ENCODE measurements at regions not wholly inside any gene's neighbourhood (a gene's known extent, or its start where the extent isn't known, plus 50 kb on each side); places are given as distances from the start of the nearest gene placed in this dataset.

DNA sequence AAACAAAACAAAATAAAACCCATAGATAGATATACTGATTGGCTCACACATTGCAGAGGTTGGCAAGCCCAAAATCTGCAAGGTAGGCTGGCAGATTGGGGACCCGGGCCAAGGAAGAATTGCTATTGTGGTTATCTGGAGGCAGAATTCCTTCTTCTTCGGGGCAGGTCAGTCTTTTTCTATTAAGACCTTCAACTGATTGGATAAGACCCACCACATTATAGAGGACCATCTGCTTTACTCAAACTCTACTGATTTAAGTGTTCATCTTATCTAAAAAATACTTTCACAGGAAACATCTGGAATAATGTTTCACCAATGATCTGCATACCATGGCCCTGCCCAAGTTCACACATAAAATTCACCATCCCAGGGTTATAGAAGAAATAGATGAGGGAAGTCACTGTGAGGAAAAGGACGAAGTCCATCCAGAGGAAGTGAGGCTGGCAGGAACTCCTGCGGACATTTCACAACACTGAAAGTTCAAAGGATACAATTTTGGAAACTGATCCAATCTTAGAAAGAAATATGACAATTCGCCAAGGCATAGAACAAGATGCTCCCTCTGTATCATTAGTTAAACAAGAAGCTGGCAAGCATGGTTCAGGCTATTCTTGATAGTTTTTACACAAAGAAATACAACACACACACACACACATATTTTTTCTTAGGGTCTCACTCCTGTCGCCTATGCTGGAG is 127.6 kb upstream of the MED13L start:
- no peak for DNase-seq

DNA sequence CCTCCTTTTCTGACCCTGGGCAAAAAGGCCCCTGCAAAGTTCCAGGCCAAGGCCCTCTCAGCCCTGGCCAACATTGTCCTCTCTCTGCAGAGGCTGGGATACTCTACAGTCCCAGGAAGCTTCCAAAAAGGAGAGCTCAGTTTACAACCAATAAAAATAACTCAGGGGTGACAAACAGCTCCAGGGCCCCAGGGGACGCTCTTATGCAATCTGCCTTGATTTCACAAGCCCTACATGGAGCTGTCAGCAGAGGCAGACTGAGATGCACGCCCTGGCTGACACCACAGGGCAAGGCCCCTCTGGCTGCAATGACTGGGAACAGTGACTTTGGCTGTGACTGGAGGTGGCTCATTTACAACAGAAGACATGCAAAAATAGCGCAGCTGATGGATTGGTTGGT is 129.0 kb upstream of the MED13L start:
- DNase-seq = peak; percentile 86

DNA sequence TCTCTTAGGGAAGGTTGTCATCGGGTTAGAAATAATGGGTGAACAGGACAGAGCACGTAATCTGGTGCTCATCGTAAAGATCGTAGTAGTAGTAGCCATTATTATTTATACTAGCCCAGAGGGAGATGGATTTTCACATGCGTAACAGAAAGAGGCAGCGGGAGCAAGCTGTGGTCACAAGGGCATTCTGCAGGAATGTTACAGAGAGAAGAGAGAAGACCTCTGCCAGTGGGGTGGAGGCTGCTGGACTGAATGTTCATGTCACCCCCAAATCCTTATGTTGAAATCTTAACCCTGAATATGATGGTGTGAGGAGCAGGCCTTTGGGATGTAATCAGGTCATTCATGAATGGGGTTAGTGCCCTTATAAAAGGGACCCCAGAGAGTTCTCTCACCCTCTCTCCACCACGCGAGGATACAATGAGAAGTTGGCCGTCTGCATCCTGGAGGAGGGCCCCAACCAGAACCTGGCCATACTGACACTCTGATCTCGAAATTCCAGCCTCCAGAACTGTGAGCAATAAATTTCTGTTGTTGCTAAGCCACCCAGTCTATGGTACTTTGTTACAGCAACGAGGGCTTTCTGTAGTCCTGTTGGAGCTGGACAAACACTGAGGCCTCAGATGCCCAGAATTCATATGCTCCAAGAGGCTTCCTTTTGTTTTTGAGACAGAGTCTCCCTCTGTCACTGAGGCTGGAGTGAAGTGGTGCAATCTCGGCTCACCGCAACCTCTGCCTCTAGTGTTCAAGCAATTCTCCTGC is 131.2 kb upstream of the MED13L start:
- no peak for DNase-seq

DNA sequence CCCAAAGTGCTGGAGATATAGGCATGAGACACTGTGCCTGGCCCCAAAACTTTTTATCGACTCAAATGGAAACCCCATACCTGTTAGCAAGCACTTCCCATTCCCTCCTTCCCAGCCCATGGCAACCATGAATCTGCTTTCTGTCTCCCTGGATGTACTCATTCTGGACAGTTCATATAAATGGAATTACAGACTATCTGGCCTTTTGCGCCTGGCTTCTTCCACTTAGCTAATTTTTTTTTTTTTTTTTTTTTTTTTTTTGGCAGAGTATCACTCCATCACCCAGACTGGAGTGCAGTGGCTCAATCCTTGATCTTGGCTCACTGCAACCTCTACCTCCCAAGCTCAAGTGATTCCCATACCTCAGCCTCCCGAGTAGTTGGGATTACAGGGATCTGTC is 134.5 kb upstream of the MED13L start:
- no peak for DNase-seq

DNA sequence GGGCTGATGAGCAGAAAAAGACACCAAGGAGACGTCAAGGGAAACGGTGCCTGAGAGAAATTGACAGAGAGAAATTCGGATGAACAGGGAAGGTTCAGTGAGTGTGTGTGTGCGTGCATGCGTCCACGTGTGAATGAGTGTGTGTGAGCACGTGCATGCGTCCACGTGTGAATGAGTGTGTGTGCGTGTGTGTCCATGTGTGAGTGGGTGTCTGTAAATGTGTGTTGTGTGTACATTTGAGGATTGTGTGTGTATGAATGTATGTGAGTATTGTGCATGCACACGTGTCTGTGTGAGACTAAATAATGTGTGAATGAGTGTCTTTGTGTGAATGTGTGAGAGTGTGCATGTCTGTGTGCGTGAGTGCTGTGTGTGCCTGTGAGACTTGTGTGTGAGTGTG is 137.4 kb upstream of the MED13L start:
- DNase-seq = no peak

DNA sequence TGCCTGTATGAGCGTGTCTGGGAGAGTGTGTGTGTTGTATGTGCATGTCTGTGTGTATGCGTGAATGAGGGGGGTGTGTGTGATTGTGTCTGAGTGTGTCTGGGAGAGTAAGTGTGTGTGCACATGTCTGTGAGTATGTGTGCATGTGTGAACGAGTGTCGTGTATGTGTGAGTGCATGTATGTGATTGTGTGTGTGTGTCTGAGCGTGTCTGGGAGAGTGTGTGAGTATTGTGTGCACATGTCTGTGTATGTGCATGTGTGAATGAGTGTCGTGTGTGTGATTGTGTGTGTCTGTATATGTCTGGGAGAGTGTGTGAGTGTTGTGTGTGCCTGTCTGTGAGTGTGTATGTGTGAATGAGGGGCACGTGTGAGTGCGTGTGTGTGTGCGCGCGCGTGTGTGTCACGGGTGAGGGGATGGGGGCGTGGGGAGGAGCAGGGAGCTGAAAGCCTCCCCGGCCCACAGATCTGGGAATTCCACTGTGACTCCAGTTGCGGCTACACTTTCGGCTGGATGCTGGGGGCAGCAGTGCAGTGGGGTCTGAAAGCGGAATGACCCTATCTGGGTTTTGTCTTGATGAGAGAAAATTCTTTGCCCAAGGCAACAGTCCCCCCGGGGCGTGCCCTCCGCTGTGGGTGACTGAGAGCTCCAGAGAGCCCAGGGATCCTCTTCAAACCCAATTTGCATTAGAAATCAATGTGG is 138.1 kb upstream of the MED13L start:
- DNase-seq = no peak

DNA sequence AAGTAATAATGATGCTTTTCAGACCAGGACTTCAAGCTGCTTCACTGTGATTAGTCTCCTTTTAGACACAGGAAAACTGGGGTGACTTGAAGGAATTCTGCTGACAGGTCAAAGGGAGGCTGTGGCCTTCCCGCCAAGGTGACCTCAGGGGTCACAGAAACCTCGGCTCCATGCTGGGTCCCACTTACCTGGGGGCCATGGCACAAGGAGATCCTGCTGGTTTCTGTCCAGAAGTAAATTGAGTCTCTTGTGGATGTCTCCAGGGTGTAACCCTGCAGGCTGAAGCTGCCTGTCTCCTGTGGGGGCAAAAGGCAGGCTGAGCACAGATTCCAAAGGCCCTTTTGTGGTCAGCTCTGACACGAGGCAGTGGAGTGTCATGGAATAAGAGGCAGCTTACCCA is 138.7 kb upstream of the MED13L start:
- DNase-seq = no peak

DNA sequence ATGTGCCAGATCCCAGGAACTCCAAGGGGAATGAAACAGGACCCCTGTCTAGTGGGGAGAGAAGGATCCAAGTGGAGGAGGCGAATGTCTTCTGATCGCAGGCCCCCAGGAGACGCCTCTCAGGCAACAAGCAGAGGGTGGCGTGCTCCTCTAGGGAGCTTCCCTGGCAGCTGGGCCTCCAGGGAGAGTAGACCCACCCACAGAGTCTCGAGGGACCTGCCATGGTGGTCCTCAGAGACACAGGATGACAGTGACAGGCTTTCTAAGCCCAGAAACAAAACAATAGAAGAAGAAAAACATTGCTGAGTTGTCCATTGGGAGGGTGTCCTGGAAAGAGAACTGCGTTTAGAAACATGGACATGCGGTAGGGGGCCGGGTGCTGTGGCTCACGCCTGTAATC is 140.6 kb upstream of the MAP1LC3B2 start:
- no peak for DNase-seq

DNA sequence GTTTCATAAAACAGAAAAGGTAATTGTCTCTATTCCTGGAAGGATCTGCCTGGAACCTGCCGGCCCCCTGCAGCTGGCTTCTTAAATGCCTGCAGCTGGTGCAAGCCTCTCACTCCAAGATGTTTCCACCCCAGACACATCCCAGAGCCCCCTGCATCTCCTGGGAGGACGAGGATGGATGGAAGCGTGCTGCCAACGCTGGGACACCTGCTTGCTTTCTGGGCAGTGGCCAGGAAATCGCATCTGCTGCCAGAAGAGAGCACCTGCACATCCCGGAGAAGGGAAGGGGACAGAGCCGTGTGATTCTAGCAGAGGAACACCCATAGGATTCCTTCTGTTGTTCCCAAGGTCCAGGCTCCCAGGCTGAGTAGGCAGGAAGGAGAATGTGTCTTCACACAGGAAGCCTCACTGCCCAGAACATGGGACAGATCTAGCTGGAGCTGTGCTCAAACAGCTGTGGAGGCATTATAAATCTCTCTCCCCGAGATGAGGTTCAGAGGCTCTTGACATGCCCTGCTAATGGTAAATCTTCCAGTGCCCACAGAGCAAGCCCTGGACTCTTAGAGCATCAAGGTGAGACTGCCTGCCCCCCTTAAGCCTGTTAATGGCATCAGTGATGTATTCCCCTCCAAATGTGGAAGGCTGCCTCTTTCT is 138.8 kb upstream of the MAP1LC3B2 start:
- DNase-seq = no peak

DNA sequence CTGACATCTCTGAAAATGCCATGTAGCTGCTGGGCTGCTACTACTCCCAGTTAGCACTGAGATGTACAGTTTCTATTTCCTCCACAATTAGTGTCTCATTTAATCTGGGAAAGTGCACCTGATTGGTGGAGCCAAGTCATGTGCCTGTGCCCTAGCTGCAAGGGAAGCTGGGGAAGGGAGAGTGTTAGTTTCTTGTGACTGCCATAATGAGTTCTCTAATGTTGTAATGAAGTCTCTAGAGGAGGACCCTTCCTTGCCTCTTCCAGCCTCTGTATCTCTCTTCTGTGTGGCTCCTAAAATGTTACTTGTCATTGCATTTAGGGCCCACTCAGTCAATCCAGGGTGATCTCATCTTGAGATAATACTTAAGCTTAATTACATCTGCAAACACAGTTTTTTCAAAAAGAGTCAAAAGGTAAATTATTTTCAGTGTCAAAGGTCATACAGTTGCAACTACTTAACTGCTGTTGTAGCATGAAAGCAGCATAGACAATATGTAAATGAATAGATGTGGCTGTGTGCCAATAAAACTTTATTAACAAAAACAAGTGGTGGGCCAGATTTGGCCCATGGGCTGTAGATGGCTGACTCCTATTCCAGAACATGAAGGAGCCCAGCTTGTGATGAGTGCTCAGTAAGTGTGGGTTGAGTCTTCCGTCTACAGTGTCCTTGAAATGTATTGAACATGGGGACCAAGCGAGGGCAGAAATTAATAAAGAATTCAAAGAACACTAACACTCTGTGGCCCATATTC is 137.2 kb upstream of the MAP1LC3B2 start:
- DNase-seq = no peak

DNA sequence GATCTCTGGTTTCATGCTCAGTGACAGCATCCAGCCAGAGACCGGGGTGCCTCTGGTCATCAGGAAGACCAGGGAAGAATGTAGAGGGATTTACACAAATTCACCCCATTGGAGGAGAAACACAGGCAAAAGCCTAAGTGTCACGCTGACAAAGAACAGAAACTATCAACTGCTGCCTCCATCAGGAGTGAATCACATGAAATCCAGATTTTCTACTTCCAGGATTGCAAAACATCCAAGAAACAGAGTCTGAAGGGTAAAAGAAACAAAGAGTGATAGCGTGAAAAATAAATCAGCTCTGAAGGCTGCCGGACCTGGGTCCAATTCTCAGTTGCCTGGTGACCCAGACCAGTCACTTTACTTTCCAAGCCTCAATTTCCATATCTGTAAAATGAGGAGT is 136.1 kb upstream of the MAP1LC3B2 start:
- no peak for DNase-seq

DNA sequence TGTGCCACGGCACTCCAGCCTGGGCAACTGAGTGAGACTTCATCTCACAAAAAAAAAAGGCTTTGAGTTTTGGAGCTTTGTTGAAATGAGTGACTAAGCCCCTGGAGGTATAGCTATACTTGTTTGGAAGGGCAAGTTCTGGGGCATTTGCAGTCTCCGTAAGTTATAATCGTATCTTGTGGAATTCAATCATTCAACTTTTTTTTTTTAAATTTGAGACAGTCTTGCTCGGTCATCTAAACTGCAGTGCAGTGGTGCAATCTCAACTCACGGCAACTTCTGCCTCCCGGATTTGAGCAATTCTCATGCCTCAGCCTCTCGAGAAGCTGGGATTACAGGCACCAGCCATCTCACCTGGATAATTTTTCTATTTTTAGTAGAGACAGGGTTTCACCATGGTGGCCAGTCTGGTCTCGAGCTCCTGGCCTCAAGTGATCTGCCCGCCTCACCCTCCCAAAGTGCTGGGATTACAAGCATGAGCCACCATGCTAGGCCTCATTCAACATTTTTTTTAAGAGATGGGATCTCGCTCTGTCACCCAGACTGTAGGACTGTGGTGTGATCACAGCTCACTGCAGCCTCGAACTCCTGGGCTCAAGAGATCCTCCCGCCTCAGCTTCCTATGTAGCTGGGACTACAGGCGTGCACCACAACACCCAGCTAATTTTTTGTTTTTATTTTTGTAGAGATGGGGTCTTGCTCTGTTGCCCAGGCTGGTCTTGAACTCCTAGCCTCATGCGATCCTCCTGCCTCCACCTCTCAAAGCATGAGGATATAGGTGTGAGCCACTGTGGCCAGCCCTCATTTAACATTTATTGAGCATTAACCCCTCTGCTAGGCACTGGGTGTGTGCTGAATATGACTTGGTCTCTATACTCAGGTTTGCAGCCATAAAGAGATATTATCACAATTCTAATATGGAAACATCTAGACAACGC is 133.7 kb upstream of the MAP1LC3B2 start:
- DNase-seq = no peak

DNA sequence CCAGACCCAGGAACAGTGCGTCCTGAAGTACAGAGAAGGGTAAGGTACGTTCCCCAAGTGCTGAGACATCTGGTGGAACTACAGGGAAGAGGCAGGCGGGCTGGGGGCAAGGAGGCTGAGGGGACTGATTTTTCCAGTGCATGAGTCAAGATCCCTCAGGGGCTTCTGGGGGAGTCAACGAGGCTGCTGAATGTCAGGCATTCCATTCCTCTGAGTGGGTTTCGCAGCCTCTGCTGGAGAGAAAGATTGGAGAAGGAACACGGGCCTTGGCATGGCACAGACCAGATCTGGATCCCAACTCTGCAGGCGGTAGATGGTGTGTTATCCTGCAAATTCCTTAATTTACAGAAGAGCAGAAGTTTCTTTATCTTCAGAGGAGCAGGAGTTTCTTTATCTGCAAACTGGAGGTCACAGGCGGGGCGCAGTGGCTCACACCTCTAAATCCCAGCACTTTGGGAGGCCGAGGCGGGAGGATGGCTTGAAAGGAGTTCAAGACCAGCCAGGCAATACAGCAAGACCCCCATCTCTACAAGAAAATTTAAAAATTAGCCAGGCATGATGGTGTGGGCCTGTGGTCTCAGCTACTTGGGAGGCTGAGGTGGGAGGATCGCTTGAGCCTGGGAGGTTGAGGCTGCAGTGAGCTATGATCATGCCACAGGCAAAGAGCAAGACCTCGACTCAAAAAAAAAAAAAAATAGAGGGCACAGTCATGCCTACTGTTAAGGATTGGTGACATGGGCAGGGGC is 132.6 kb upstream of the MAP1LC3B2 start:
- DNase-seq = peak; percentile 94

DNA sequence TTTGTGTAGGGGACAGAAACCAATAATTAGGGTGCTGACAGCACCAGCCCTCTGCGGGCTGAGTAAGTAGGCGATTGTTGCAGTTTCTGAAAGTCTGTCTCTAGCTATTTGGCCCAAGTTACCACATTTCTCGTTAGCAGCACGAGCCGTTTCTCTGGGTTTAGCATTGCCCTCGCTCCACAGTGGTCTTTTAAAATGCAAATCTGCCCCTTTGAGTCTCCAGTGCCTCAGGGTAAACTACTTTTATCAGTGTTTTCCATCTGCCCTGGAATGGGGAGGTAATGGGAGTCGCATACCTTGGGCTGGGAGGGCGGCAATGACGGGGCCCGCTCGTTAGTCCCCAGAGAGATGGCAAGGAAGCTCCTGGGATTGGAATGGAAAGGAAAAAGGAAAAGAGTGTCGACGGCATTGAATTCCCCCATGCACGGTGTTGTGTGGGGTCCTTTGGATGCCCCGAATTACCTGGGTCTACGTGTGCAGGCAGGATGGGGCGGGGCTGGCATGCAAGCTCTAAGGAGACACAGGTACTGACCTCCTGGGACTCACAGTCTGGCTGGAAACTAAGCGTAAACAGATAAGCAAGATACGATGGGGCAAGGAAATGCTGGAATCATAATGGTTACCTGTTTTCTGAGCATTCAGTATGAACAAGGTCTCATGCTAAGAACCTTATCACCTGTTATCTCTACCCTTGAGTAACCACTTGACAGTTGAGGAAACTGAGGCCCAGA is 131.8 kb upstream of the MAP1LC3B2 start:
- DNase-seq = peak; percentile 41

DNA sequence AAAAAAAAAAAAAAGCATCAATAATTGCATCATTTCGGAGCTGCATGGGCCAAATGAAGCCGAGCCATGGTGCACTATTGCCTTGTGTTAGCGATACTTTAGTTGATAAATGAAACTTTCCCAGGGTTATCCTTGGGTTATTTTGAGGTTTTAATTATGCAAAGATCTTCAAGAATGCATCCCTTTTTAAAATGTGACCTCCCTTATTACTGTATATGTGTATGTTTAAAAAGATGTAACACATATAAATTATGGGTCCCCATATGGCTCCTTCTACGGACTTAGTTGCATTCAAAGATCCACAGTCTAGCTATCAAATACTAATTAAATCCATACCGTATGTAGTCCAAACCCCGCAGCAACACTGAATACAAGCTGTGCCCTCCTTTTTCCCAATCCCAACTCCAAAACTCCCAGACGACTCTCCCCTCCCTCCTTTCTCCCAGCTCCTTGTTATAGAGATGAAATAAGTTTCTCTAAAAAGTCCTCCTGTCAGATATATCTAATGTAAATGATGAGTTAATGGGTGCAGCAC is 129.3 kb upstream of the MAP1LC3B2 start:
- no peak for DNase-seq

DNA sequence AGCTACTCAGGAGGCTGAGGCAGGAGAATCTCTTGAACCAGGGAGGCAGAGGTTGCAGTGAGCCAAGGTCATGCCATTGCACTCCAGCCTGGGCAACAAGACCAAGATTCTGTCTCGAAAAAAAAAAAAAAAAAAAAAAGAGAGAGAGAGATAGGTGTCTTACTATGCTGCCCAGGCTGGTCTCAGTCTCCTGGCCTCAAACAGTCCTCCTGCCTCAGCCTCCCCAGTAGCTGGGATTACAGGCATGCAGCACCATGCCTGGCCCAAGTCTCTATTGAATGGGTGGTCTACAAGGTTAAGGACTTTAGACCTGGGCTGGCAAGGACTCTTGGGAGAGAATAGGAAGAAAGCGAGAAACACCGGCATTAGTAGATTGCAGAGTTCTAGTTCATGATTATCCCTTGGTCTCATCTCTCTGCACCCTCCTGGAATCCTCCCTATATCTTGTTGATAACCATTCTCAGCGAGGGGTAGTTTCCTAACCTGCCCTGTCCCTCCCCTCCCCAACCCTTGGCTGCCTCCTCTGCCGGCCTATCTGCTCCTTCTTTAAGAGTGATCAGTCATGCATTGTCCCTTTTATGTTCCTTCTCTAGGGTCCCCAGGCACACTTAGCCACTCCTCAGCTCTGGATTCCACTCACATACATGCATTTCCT is 128.1 kb upstream of the MAP1LC3B2 start:
- no peak for DNase-seq

DNA sequence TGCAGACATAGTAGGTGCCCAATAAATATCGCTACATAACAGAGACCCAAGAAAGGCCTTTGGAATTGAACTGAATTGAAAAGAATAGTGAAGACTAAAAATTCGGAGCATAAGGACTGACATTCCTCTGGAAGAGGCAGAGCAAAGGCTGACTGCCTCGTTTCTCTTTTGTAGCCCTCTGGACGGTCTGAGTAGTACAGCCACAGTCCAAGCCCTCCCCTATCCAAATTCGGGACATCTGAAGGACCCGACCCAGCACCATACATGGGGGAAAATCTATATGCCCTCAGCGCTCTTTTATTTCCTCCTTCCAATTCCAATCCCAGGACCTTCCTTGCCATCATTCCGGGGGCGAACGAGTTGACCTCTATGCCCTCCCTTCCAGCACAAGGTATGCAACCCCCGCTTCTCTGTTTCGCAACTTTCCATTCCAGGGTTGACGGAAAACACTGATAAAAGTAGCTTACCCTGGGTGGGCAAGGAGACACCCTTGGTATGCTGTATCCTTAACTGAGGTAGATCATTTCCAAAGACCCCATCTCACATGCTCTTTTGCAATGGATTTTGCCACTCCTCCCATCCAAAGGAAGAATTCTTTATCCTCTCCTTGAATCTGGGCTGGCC is 127.4 kb upstream of the MAP1LC3B2 start:
- no peak for DNase-seq

DNA sequence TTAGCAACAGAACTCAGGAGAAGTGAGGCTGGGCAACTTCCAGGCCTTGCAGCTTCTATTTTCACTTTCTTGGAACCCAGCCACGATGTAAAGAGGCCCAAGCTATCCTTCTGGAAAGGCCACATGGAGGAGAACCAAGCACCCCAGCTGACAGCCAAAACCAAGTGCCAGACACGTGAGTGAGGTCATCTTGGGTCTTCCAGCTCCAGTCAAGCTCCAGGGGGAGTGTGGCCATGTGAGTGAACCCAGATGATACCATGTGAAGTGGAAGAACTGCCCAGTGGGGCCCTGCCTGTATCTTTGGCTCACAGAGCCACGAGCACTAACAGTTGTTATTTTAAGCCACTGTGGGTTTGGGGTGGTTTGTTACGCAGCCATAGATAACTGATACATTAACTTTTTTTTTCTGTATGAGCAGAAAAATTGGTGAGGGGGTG is 126.8 kb upstream of the MAP1LC3B2 start:
- DNase-seq = no peak

DNA sequence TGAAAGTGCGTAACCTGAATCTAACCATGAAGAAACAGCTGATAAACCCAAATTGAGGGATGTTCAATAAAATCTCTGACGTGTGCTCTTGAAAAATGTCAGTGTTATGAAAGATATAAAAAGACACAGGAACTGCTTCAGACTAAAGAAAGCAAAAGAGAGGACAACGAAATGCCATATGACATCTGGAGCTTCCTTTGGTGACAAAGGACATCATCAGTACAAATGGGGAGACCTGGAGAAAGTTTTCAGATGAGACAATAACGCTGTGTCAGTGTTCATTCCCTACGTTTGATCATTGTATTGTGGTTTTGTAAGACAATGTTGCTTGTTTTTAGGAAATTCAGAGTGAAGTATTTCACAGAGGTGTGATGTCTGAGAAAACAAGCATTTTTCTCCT is 125.9 kb upstream of the MAP1LC3B2 start:
- no peak for DNase-seq
